GM23338 (cell line): ENCODE measurements at regions not wholly inside any gene's neighbourhood (a gene's known extent, or its start where the extent isn't known, plus 50 kb on each side); places are given as distances from the start of the nearest gene placed in this dataset.

Experiments
- ATAC-seq: fragments of 200-7000 bp; cut with Tn5 transposase; 3 replicates; pipeline ENCODE4 v1.9.1; 2020
- DNase-seq: peaks from one replicate; pipeline ENCODE4 v3.0.0-alpha.2; 2015; ENCODE audit warnings: low spot score
- H2AFZ ChIP-seq: fragments of 200-600 bp; sonication (generic); 2 replicates; pipeline ENCODE4 v1.8.0; 2016; ENCODE audit warnings: antibody characterized with exemption, mild to moderate bottlenecking, moderate library complexity
- H3F3A ChIP-seq: fragments of 200-600 bp; sonication (generic); replicated peaks from 2 replicates; pipeline ENCODE4 v1.8.0; 2017; ENCODE audit warnings: antibody characterized with exemption, mixed run types, low read depth
- H3K27ac ChIP-seq: fragments of 200-600 bp; sonication (generic); 2 replicates; pipeline ENCODE4 v1.6.1; 2016; ENCODE audit warnings: low read depth
- H3K27me3 ChIP-seq: fragments of 200-600 bp; sonication (generic); 2 replicates; pipeline ENCODE4 v1.8.0; 2016; ENCODE audit warnings: mild to moderate bottlenecking, mixed run types, moderate library complexity; ENCODE audit not compliant: insufficient read depth
- H3K36me3 ChIP-seq: fragments of 200-600 bp; sonication (generic); 2 replicates; pipeline ENCODE4 v1.8.0; 2016; ENCODE audit warnings: mild to moderate bottlenecking; ENCODE audit not compliant: insufficient read depth
- H3K4me1 ChIP-seq: fragments of 200-600 bp; sonication (generic); 2 replicates; pipeline ENCODE4 v1.8.0; 2016; ENCODE audit warnings: mild to moderate bottlenecking, moderate library complexity; ENCODE audit not compliant: insufficient read depth
- H3K4me2 ChIP-seq: fragments of 200-600 bp; sonication (generic); 2 replicates; pipeline ENCODE4 v1.7.1; 2017; ENCODE audit warnings: mixed run types
- H3K4me3 ChIP-seq: fragments of 200-600 bp; sonication (generic); 2 replicates; pipeline ENCODE4 v1.6.1; 2016; ENCODE audit warnings: mixed run types
- H3K79me2 ChIP-seq: fragments of 200-600 bp; sonication (generic); replicated peaks from 2 replicates; pipeline ENCODE4 v1.8.0; 2017; ENCODE audit warnings: mild to moderate bottlenecking; ENCODE audit not compliant: insufficient read depth
- H3K9me2 ChIP-seq: fragments of 200-600 bp; sonication (generic); 2 replicates; pipeline ENCODE4 v1.8.0; 2017; ENCODE audit not compliant: insufficient read depth
- H4K20me1 ChIP-seq: fragments of 200-600 bp; sonication (generic); replicated peaks from 2 replicates; pipeline ENCODE4 v1.8.0; 2017; ENCODE audit warnings: mild to moderate bottlenecking; ENCODE audit not compliant: insufficient read depth
- H3K27ac Mint-ChIP-seq: 2 replicates; pipeline ENCODE4 v1.8.0; 2020; ENCODE audit warnings: inconsistent platforms, mild to moderate bottlenecking, moderate library complexity, mixed read lengths
- H3K27me3 Mint-ChIP-seq: 3 replicates; pipeline ENCODE4 v1.8.0; 2022; ENCODE audit warnings: low read depth, mild to moderate bottlenecking, moderate library complexity, mixed read lengths, inconsistent platforms; ENCODE audit not compliant: insufficient read depth, poor library complexity
- H3K36me3 Mint-ChIP-seq: 3 replicates; pipeline ENCODE4 v1.8.0; 2021; ENCODE audit warnings: low read depth, mild to moderate bottlenecking, inconsistent platforms, moderate library complexity, mixed read lengths
- H3K4me1 Mint-ChIP-seq: 3 replicates; pipeline ENCODE4 v1.8.0; 2020; ENCODE audit warnings: mild to moderate bottlenecking, inconsistent platforms, mixed read lengths
- H3K4me3 Mint-ChIP-seq: 3 replicates; pipeline ENCODE4 v1.8.0; 2021; ENCODE audit warnings: moderate library complexity, mild to moderate bottlenecking, inconsistent platforms, mixed read lengths
- H3K9me3 Mint-ChIP-seq: 3 replicates; pipeline ENCODE4 v1.8.0; 2020; ENCODE audit warnings: moderate library complexity, mild to moderate bottlenecking, inconsistent platforms, mixed read lengths
- CREB1 ChIP-seq: fragments of 250-450 bp; sonication (Bioruptor Pico); IDR thresholded peaks from 2 replicates; pipeline ENCODE4 v1.5.0; 2020; ENCODE audit warnings: low read depth, mild to moderate bottlenecking, moderate library complexity
- CTCF ChIP-seq, 2 experiments: fragments of 200-600 bp in 1 of 2; sonication (generic) in 1 of 2; conservative IDR thresholded peaks; 2 replicates each; pipeline versions ENCODE4 v1.5.1 to v1.6.1; 2016 to 2017; ENCODE audit warnings: antibody characterized with exemption in 2 of 2, low read depth in 2 of 2, mild to moderate bottlenecking in 2 of 2, moderate library complexity in 1 of 2
- ETS1 ChIP-seq: IDR thresholded peaks from 2 replicates; pipeline ENCODE4 v1.6.1; 2016; ENCODE audit warnings: antibody characterized with exemption
- EZH2 ChIP-seq: fragments of 200-600 bp; sonication (generic); IDR thresholded peaks from one replicate; pipeline ENCODE4 v1.8.0; 2017; ENCODE audit warnings: antibody characterized with exemption, mild to moderate bottlenecking, low read depth; ENCODE audit not compliant: unreplicated experiment
- EZH2phosphoT487 ChIP-seq: fragments of 200-600 bp; sonication (generic); IDR thresholded peaks from one replicate; pipeline ENCODE4 v1.8.1; 2018; ENCODE audit warnings: antibody characterized with exemption; ENCODE audit not compliant: unreplicated experiment
- JUNB ChIP-seq: IDR thresholded peaks from one replicate; pipeline ENCODE4 v1.6.1; 2016; ENCODE audit warnings: antibody characterized with exemption; ENCODE audit not compliant: unreplicated experiment
- NANOG ChIP-seq: IDR thresholded peaks from 2 replicates; pipeline ENCODE4 v1.6.1; 2016; ENCODE audit warnings: antibody characterized with exemption, borderline replicate concordance
- POLR2AphosphoS5 ChIP-seq: IDR thresholded peaks from 2 replicates; pipeline ENCODE4 v1.6.1; 2016; ENCODE audit warnings: antibody characterized with exemption, low read depth
- ZNF114 ChIP-seq: fragments of 250-450 bp; sonication (Bioruptor Pico); IDR thresholded peaks from 2 replicates; pipeline ENCODE4 v1.5.0; 2020; ENCODE audit warnings: mild to moderate bottlenecking, moderate library complexity
- ZNF331 ChIP-seq: fragments of 250-450 bp; sonication (Bioruptor Pico); IDR thresholded peaks from 2 replicates; pipeline ENCODE4 v1.5.0; 2020; ENCODE audit warnings: low read depth, mild to moderate bottlenecking, moderate library complexity
- ZNF462 ChIP-seq: fragments of 250-450 bp; sonication (Bioruptor Pico); IDR thresholded peaks from 2 replicates; pipeline ENCODE4 v1.5.0; 2020; ENCODE audit warnings: mild to moderate bottlenecking, moderate library complexity

- H3K36me3 Mint-ChIP-seq: peaks cover 16% of the 10 kb centered on the region
- H3K27me3 ChIP-seq: no peaks in the 10 kb centered on the region
- no peak for ATAC-seq
- no peak for TF ChIP-seq NANOG
- no peak for TF ChIP-seq EZH2phosphoT487
- TF ChIP-seq ZNF331 (CRISPR knock-in tag): no peak
- no peak for TF ChIP-seq CREB1 (CRISPR knock-in tag)
- TF ChIP-seq JUNB: no peak
- TF ChIP-seq EZH2: no peak
- TF ChIP-seq POLR2AphosphoS5: no peak
- TF ChIP-seq ZNF462 (CRISPR knock-in tag): no peak
- no peak for TF ChIP-seq CTCF (conservative IDR thresholded peaks at IDR 0.05; ENCODE audit: low read depth in 2 of 2)
- no peak for TF ChIP-seq ZNF114 (CRISPR knock-in tag)
- no peak for TF ChIP-seq ETS1
- no peaks in the 10 kb centered on the region for H4K20me1 ChIP-seq
- H3K9me2 ChIP-seq: no peaks in the 10 kb centered on the region
- H3K27me3 Mint-ChIP-seq: peaks cover 3% of the 10 kb centered on the region
- no peaks in the 10 kb centered on the region for H3F3A ChIP-seq
- no peak overlapping the region for H3K4me3 ChIP-seq
- H3K4me1 ChIP-seq: no peaks in the 10 kb centered on the region
- peaks cover 22% of the 10 kb centered on the region for H3K9me3 Mint-ChIP-seq
- H3K27ac ChIP-seq: no peak overlapping the region
- H2AFZ ChIP-seq: no peak overlapping the region
- no peaks in the 10 kb centered on the region for H3K79me2 ChIP-seq
- DNase-seq: no peak
- no peaks in the 10 kb centered on the region for H3K36me3 ChIP-seq
- no peak overlapping the region for H3K27ac Mint-ChIP-seq
- H3K4me3 Mint-ChIP-seq: no peak overlapping the region
- no peaks in the 10 kb centered on the region for H3K4me1 Mint-ChIP-seq
- no peak overlapping the region for H3K4me2 ChIP-seq
Measured at GRCh38 chr5:153308282-153308681, 182.2 kb upstream of the GRIA1 start.
